GM12878 (cell line): ENCODE measurements at regions not wholly inside any gene's neighbourhood (a gene's known extent, or its start where the extent isn't known, plus 50 kb on each side); places are given as distances from the start of the nearest gene placed in this dataset.

Source experiments
- CHD2 ChIP-seq: IDR thresholded peaks from 2 replicates; pipeline ENCODE4 v1.6.1; 2011; ENCODE audit warnings: low read depth, low read length, improper control_type of control experiment, borderline replicate concordance
- NFYB ChIP-seq: IDR thresholded peaks from 2 replicates; pipeline ENCODE4 v1.6.1; 2011; ENCODE audit warnings: low read depth, mild to moderate bottlenecking, low read length, improper control_type of control experiment, moderate library complexity; ENCODE audit not compliant: insufficient read depth
- POLR2A ChIP-seq: IDR thresholded peaks from 2 replicates; pipeline ENCODE4 v1.6.1; 2011; ENCODE audit warnings: low read depth, mild to moderate bottlenecking, low read length
- ZNF384 ChIP-seq: IDR thresholded peaks from 2 replicates; pipeline ENCODE4 v1.6.1; 2012; ENCODE audit warnings: low read depth, mild to moderate bottlenecking, low read length, improper control_type of control experiment, borderline replicate concordance
- TF ChIP-seq, protein P1 (sequence below), 3 experiments: IDR thresholded peaks in 2 of 3; conservative IDR thresholded peaks in 1 of 3; 2 replicates each; pipeline ENCODE4 v1.5.1; 2011; ENCODE audit warnings: low read depth in 3 of 3, low read length in 3 of 3, mild to moderate bottlenecking in 3 of 3, control low read depth in 2 of 3, moderate library complexity in 2 of 3, inconsistent platforms in 1 of 3, mixed read lengths in 1 of 3; ENCODE audit not compliant: control insufficient read depth in 2 of 3, insufficient read depth in 1 of 3; ENCODE audit errors: extremely low read depth in 1 of 3
- TF ChIP-seq, protein P2 (sequence below): IDR thresholded peaks from 2 replicates; pipeline ENCODE4 v1.6.1; 2012; ENCODE audit warnings: mild to moderate bottlenecking, low read depth, low read length
- TF ChIP-seq, protein P3 (sequence below): fragments of 450-650 bp; IDR thresholded peaks from 2 replicates; pipeline ENCODE4 v1.6.1; 2017; ENCODE audit warnings: antibody characterized with exemption, mild to moderate bottlenecking, moderate library complexity
- TF ChIP-seq, protein P4 (sequence below): fragments of 450-650 bp; IDR thresholded peaks from 2 replicates; pipeline ENCODE4 v1.6.1; 2017; ENCODE audit warnings: borderline replicate concordance
- TF ChIP-seq, protein P5 (sequence below): IDR thresholded peaks from 2 replicates; pipeline ENCODE4 v1.6.1; 2012; ENCODE audit warnings: low read length, inconsistent platforms
- TF ChIP-seq, protein P6 (sequence below): fragments of 450-650 bp; formaldehyde crosslinking; IDR thresholded peaks from 2 replicates; pipeline ENCODE4 v1.4.0; 2020; ENCODE audit warnings: mild to moderate bottlenecking, moderate library complexity
- TF ChIP-seq, protein P7 (sequence below): IDR thresholded peaks from 2 replicates; pipeline ENCODE4 v1.6.1; 2011; ENCODE audit warnings: low read depth, mild to moderate bottlenecking, low read length, moderate library complexity, borderline replicate concordance; ENCODE audit errors: extremely low read depth

DNA sequence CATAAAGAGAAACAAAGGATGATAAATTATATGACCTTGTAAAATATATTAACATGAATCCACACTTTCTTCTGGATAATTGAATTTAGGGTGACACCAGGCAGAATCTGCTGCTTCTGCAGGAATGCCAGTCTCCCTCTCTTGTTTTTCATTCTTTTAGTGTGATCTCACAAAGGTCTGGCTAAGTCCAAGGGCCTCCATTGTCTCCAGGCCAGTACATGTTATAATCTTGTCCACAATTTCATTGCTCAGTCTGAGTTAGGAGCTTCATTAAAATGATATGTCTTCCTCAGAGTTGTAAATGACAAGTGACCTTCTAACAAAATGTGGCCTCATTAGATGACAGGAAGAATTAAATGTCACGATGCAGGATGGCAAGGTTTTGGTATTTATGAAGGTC is 110.2 kb downstream of the APOB start:
- no peak for TF ChIP-seq CHD2
- TF ChIP-seq, protein P1, sequence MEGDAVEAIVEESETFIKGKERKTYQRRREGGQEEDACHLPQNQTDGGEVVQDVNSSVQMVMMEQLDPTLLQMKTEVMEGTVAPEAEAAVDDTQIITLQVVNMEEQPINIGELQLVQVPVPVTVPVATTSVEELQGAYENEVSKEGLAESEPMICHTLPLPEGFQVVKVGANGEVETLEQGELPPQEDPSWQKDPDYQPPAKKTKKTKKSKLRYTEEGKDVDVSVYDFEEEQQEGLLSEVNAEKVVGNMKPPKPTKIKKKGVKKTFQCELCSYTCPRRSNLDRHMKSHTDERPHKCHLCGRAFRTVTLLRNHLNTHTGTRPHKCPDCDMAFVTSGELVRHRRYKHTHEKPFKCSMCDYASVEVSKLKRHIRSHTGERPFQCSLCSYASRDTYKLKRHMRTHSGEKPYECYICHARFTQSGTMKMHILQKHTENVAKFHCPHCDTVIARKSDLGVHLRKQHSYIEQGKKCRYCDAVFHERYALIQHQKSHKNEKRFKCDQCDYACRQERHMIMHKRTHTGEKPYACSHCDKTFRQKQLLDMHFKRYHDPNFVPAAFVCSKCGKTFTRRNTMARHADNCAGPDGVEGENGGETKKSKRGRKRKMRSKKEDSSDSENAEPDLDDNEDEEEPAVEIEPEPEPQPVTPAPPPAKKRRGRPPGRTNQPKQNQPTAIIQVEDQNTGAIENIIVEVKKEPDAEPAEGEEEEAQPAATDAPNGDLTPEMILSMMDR (IDR thresholded peaks at IDR 0.05 in 2 of 3, conservative IDR thresholded peaks at IDR 0.05 in 1 of 3; ENCODE audit: control insufficient read depth in 2 of 3, extremely low read depth in 1 of 3, insufficient read depth in 1 of 3, low read depth in 3 of 3, low read length in 3 of 3) = no peak
- TF ChIP-seq POLR2A = no peak
- TF ChIP-seq, protein P2, sequence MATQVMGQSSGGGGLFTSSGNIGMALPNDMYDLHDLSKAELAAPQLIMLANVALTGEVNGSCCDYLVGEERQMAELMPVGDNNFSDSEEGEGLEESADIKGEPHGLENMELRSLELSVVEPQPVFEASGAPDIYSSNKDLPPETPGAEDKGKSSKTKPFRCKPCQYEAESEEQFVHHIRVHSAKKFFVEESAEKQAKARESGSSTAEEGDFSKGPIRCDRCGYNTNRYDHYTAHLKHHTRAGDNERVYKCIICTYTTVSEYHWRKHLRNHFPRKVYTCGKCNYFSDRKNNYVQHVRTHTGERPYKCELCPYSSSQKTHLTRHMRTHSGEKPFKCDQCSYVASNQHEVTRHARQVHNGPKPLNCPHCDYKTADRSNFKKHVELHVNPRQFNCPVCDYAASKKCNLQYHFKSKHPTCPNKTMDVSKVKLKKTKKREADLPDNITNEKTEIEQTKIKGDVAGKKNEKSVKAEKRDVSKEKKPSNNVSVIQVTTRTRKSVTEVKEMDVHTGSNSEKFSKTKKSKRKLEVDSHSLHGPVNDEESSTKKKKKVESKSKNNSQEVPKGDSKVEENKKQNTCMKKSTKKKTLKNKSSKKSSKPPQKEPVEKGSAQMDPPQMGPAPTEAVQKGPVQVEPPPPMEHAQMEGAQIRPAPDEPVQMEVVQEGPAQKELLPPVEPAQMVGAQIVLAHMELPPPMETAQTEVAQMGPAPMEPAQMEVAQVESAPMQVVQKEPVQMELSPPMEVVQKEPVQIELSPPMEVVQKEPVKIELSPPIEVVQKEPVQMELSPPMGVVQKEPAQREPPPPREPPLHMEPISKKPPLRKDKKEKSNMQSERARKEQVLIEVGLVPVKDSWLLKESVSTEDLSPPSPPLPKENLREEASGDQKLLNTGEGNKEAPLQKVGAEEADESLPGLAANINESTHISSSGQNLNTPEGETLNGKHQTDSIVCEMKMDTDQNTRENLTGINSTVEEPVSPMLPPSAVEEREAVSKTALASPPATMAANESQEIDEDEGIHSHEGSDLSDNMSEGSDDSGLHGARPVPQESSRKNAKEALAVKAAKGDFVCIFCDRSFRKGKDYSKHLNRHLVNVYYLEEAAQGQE = no peak
- TF ChIP-seq, protein P3, sequence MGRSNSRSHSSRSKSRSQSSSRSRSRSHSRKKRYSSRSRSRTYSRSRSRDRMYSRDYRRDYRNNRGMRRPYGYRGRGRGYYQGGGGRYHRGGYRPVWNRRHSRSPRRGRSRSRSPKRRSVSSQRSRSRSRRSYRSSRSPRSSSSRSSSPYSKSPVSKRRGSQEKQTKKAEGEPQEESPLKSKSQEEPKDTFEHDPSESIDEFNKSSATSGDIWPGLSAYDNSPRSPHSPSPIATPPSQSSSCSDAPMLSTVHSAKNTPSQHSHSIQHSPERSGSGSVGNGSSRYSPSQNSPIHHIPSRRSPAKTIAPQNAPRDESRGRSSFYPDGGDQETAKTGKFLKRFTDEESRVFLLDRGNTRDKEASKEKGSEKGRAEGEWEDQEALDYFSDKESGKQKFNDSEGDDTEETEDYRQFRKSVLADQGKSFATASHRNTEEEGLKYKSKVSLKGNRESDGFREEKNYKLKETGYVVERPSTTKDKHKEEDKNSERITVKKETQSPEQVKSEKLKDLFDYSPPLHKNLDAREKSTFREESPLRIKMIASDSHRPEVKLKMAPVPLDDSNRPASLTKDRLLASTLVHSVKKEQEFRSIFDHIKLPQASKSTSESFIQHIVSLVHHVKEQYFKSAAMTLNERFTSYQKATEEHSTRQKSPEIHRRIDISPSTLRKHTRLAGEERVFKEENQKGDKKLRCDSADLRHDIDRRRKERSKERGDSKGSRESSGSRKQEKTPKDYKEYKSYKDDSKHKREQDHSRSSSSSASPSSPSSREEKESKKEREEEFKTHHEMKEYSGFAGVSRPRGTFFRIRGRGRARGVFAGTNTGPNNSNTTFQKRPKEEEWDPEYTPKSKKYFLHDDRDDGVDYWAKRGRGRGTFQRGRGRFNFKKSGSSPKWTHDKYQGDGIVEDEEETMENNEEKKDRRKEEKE = no peak
- TF ChIP-seq, protein P4, sequence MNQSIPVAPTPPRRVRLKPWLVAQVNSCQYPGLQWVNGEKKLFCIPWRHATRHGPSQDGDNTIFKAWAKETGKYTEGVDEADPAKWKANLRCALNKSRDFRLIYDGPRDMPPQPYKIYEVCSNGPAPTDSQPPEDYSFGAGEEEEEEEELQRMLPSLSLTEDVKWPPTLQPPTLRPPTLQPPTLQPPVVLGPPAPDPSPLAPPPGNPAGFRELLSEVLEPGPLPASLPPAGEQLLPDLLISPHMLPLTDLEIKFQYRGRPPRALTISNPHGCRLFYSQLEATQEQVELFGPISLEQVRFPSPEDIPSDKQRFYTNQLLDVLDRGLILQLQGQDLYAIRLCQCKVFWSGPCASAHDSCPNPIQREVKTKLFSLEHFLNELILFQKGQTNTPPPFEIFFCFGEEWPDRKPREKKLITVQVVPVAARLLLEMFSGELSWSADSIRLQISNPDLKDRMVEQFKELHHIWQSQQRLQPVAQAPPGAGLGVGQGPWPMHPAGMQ = no peak
- no peak for TF ChIP-seq NFYB
- TF ChIP-seq, protein P5, sequence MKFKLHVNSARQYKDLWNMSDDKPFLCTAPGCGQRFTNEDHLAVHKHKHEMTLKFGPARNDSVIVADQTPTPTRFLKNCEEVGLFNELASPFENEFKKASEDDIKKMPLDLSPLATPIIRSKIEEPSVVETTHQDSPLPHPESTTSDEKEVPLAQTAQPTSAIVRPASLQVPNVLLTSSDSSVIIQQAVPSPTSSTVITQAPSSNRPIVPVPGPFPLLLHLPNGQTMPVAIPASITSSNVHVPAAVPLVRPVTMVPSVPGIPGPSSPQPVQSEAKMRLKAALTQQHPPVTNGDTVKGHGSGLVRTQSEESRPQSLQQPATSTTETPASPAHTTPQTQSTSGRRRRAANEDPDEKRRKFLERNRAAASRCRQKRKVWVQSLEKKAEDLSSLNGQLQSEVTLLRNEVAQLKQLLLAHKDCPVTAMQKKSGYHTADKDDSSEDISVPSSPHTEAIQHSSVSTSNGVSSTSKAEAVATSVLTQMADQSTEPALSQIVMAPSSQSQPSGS = no peak
- TF ChIP-seq, protein P6, sequence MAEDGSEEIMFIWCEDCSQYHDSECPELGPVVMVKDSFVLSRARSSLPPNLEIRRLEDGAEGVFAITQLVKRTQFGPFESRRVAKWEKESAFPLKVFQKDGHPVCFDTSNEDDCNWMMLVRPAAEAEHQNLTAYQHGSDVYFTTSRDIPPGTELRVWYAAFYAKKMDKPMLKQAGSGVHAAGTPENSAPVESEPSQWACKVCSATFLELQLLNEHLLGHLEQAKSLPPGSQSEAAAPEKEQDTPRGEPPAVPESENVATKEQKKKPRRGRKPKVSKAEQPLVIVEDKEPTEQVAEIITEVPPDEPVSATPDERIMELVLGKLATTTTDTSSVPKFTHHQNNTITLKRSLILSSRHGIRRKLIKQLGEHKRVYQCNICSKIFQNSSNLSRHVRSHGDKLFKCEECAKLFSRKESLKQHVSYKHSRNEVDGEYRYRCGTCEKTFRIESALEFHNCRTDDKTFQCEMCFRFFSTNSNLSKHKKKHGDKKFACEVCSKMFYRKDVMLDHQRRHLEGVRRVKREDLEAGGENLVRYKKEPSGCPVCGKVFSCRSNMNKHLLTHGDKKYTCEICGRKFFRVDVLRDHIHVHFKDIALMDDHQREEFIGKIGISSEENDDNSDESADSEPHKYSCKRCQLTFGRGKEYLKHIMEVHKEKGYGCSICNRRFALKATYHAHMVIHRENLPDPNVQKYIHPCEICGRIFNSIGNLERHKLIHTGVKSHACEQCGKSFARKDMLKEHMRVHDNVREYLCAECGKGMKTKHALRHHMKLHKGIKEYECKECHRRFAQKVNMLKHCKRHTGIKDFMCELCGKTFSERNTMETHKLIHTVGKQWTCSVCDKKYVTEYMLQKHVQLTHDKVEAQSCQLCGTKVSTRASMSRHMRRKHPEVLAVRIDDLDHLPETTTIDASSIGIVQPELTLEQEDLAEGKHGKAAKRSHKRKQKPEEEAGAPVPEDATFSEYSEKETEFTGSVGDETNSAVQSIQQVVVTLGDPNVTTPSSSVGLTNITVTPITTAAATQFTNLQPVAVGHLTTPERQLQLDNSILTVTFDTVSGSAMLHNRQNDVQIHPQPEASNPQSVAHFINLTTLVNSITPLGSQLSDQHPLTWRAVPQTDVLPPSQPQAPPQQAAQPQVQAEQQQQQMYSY = no peak
- TF ChIP-seq ZNF384 = no peak
- TF ChIP-seq, protein P7, sequence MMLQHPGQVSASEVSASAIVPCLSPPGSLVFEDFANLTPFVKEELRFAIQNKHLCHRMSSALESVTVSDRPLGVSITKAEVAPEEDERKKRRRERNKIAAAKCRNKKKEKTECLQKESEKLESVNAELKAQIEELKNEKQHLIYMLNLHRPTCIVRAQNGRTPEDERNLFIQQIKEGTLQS = no peak
